CD4-positive, alpha-beta T cell treated with Interleukin-15 for 1 hour (primary cell): ENCODE measurements at regions not wholly inside any gene's neighbourhood (a gene's known extent, or its start where the extent isn't known, plus 50 kb on each side); places are given as distances from the start of the nearest gene placed in this dataset.
"Not testable (repeated sequence)": the region's sequence is repeated elsewhere in the genome, so short reads cannot be mapped to it uniquely, and the experiment has no call there.

Experiments used
- DNase-seq: peaks from one replicate; pipeline ENCODE4 v3.0.0-alpha.2; 2020

DNA sequence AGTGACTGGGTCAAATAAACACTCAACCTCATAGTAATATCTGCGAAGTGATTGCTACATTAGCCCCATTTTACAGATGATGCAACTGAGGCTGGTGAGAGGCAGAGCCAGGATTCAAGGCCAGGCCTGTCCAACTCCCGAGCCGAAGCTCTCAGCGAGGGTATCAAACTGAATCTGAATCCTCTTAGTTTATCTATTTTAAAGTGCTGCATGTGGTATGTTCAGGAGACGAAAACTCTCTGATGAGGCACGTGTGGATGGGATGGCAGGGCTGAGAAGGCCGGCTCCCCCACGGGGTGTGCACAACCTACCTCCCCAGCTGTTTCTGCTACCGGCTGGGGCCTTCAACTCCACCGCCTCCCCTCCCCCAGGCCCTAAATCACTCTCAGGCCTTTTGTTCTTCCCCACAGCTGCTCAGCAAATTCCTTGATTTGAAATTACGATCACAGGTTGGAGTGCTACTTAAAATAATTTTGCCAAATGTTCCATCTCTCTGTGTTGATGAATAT lies 171.8 kb downstream of the TOMM20 start:
- DNase-seq: no peak

DNA sequence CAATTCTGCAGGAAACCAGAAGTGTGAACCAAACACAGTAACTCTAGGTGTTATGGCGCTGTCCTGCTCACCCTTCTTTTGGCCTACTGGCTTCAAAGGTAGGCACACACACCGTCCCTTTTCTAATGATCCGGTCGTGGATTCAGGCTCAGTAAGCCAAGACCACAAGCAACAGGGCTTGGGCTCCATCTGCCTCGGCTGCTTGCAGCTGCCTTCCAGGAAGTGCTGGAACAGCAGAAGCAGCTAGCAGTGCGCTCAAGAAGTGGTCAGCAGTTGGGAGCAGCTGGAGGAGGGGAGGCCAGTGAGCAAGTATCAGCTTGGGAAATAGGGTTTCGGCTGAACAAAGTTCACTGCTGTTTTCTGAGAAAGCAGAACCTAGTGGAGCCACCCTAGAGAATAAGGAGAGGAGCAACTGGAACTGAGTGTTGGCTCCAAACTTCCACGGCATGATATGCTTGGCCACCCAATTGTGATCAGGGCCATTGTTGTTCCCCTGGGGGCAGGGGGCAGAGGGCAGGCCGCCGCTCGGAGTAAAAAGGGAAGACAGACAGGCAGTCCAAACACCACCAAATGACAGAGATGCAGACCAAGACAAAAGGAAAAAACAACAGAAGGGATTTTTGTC lies 173.4 kb downstream of the TOMM20 start:
- DNase-seq: peak; percentile 56

DNA sequence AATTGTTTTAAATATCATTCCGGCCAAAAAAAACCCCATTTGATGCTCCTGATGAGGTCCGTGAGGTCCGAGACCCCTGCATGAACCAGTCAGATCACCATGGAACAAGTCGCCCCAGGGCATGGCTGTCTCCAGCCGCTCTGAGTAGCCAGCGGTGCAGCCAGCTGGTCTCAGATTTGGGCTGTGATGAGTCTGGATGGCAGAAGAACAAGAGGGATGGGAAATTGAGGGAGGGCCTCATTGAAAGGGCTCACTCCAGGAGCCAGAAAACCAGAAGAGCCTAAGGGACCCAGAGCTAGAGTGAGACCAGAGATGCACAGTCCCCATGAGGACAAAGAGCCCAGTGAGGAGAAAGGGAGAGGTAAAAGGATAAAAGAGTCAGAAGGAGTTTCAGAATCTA lies 174.0 kb downstream of the TOMM20 start:
- no peak for DNase-seq

DNA sequence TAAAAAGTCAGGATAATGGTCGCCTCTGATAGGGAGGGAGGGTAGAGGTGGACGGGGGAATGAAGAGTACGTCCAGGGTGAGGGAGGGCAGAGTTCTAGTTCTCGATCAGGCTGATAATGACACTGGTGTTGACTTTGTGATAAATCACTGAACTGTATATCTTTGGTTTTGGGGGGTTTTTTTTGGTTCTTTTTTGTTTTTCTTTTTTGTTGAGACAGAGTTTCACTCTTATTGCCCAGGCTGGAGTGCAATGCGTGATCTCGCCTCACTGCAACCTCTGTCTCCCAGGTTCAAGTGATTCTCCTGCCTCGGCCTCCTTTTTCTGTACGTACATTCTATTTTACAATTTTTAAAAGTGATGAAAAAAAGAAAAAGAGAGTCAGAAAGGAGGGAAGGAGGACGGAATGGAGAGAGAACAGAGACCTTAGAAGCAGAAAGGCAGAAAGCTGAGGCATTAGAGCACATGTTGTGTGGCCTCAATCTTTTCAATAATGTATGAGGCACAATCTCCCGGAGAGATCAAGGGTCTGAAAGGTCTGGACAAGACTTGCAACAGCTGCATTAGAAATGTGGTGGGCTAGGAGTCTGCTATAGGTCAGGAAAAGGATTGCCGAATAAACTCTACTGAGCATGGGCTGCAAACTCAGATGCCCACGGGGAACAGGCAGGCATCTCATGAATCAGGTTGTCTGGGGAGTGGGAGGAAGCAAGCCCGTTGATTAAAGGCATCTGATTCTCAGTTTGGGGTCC lies 174.8 kb downstream of the TOMM20 start:
- no peak for DNase-seq

DNA sequence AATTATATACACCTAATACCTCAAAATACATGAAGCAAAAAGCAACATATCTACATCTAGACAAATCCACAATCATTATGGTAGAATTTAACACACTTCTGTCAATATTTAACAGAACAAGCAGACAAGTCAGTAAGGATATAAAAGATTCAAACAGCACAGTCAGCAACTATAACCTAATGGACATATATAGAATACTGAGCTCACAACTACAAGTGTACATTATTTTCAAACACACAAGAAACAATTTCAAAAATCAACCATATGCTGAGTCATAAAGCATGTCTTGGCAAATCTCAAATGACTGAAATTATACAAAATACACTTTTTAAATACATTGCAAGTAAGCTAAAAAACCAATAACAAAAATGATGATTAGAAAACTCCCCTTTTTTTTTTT lies 178.0 kb downstream of the TOMM20 start:
- no peak for DNase-seq

DNA sequence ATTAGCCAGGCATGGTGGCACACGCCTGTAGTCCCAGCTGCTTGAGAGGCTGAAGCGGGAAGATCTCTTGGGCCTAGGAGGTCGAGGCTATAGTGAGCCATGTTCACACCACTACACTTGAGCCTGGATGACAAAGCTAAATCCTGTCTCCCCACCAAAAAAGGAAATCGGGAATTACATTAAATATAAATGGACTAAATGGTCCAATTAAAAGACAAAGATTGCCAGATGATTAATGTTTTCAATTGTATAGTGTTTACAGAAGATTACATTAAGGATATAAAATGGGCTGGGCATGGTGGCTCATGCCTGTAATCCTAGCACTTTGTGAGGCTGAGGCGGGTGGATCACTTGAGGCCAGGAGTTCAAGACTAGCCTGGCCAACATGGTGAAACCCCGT lies 179.1 kb downstream of the TOMM20 start:
- not testable (repeated sequence) for DNase-seq

DNA sequence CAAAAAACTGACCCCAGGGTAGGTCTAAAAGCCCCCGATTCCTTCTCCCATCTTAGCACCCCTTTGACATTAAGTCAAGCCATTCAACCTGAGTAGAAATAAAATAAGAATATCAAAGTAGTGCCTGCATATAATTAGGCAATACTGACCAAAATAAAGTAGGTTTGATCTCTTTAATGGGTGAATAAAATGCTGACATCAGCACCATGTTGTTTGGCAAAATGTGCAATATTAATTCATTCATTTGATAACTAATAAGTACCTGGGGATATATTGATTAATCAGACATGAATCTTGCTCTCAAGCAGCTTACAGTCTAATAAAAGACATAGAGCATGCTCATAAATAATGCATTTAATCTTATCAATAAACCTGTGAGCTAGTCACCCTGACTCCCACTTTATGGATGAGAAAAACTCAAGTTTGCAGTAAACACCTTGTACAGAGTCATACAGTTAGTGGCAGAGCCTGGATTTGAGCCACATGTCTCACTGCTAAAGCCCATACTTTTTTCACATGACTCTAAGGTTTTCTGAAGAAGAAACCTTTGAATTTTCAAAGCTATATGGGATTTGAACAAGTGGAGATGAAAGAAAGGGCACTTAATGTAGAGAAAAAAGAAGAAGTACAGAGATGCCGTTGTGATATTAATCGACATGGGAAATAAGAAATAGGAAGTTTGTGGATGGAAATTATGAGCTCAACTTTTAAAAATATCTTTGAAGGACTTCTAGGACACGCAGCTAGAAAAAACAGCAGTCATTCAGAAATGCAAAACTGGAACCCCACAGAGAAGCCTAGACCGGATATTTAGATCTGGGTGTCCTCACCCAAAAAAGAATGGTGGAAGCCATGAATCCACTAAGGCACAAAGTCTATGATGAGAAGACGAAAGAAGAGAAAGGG lies 183.9 kb downstream of the TOMM20 start:
- no peak for DNase-seq

DNA sequence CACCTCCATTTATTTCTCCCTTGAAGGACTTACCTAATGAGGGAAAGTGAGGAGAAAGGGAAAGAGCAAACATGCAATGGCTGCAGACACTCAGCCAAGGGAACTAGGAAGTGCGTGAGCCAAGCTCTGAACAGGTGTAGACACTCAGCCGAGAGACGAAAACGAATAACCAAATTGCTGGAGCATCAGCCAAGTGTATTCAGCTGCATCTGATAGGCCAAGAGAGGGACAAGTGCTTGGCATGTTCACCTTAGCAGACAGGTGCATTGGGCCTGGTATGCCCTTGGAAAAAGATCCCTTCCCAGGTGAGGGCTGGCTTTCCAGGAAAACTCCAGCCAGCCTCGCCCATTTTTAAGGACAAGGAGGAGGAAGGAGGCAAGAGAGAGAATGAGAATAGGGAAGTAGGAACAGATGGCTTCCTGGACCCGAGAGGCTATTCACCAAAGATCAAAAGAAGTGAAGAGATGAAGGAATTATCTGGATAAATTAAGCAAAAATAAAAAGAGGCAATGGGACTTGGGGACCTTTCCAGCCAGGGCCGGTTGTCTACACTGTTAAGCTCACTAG lies 184.7 kb downstream of the TOMM20 start:
- DNase-seq: no peak

DNA sequence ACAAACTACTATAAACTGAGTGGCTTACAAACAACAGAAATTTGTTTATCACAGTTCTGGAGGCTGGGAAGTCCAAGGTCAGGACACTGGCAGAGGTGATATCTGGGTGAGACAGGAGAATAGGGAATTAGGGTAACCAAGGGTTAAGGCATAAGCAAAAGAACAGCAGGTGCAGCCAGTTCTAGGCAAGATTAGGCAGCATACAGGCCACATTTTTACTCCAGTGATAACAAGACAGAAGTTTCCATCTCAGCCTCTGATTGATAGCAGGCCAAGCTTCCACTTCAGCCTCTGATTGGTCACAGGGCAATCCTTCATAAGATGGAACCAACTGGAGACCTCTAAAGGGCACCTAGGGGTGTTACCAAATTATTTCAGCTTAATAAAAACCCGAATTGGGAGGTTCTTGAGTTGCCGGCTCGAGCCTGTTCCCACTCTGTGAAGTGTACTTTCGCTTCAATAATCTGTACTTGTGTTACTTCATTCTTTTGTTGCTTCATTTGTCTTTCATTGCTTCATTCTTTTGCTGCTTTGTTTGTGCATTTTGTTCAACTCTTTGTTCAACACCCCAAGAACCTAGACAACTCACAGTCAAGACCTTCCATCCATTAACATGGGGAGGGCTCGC lies 185.6 kb downstream of the TOMM20 start:
- DNase-seq: no peak

DNA sequence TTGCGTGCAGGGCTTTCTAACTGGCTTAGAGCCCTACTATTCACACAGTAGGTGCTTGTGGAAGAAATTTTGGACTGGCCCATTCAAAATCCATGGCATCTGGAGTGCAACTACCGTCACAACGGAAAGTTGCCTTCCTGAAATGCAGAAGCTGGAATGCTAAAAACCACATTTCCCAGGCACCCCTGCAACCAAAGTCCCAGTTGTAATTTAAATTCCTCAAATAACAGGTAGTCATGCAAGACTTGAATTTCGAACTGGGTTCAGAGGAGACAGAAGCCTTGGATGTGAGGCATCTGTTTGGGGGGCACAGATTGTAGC lies 186.7 kb downstream of the TOMM20 start:
- no peak for DNase-seq

DNA sequence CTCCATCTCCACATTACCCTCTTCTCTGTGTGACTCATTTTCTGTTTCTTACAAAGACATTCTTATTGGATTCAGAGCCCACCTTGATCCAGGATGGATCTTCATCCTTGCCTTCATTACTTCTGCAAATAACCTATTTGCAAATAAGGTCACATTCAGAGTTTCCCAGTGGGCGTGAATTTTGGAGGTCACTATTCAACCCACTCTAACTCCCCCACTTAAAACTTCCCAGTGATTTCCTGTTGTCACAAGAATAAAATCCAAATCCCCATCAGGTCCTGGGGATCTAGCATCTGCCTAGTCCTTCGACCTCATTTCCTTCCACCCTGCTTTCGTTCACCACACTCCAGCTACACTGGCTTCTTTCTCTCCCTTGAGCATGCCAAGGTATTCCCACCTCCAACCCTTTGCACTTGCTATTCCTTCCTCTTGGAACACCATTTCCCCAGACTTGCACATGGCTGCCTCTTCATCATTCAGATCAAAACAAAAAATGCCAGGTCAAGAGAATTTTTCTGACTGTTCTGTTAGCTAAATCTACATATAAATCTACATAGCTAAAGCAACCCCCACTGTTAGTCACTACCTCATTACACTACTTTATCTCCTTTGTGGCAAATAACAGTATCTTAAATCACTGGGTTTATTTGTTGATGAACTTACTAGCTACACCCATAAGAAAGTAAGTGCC lies 187.2 kb downstream of the TOMM20 start:
- no peak for DNase-seq

DNA sequence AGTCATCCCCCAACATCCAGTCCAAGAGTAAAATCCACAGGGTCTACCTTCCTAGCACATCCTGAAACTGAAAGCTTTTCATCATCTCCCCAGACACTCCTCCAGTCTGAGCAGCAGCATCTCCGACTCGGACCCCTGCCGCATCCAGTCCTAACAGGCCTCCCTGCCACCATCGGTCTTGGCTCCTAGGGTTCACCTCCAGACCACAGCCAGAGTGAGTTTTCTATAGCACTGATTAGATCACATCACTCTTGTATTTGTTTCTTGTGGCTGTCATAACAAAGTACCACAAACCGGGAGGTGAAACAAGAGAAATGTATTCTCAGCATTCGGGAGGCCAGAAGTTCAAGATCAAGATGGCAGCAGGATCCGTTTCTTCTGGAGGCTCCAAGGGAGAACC lies 187.8 kb downstream of the TOMM20 start:
- DNase-seq: no peak

DNA sequence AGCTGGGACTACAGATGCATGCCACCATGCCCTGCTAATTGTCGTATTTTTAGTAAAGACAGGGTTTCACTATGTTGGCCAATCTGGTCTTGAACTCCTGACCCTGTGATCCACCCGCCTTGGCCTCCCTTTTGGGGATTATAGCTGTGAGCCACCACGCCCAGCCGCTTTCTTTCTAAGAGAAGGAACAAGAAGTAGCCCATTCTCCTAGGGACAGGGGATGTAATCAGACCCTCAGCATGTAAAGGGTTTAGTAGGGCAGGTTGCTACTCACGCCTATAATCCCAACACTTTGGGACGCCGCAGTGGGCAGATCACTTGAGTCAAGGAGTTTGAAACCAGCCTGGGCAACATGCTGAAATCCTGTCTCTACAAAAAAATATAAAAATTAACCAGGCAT lies 189.7 kb downstream of the TOMM20 start:
- DNase-seq: no peak

DNA sequence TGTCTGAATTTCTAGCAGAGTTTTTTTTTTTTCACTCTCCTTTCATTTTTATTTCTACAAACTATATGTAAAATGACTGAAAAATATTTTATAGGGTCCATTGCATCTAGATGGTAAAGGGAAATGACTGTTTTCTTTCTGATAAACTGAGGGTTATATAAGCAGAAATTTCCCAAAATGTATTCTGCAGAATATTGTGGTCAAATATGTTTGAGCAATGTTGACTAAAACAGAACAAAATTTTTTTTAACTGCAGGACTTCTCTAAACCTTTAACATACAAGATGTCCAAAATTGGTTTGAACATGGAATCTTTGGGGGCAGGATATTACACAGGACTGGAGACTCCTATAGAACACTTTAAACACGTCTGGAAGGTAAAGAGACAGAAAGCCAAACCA lies 190.5 kb downstream of the TOMM20 start:
- no peak for DNase-seq

DNA sequence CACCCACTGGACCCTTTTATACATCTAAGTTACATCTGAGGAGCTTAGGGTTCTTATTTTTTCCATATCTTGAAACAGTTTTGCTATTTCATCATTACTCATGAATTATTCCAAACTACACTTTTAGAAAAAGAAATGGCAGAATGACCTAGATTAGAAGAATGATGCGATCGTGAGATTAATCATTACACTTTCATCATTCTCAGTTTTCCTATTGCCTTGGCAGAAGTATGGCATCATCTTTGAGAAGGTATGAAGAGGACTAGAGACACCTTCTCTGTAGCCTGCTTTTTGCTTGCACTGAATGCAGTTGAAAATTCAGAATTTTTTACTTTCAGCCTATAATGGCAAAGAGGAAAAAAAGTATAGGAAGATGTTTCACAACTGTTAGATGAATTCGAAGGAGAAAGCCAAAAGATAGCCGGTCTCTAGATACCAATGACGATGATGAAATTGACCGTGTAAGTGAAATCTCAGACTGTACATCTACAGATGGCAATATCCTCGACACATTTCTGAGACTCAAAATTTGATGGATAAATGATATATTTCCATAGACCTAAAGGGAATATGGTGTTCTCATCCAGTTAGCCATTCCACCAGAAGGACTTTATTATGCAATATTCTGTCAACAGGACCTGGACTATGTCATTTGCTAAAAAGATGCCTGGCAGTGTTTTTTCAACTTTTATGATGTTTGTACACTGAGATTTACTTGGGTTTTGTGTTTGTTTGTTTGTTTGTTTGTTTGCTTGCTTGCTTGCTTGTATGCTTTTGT lies 191.8 kb downstream of the TOMM20 start:
- no peak for DNase-seq

DNA sequence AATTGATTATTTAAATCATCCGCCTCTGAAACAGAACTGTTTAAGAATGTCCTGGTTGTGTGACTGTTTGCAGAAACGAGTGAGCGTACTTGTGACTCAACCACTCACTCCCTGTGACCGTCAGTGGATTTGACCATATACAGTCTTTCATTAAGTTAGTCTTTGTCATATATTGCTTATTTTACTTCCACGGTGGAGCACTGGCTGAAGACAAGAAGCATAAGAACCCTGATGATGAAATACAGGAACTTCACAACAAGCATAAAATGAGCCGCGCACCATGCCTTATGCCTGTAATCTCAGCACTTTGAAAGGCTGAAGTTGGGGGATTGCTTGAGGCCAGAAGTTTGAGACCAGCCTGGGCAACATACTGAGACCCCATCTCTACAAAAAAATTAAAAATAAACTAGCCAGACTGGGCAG lies 194.0 kb downstream of the TOMM20 start:
- peak; percentile 60 for DNase-seq

DNA sequence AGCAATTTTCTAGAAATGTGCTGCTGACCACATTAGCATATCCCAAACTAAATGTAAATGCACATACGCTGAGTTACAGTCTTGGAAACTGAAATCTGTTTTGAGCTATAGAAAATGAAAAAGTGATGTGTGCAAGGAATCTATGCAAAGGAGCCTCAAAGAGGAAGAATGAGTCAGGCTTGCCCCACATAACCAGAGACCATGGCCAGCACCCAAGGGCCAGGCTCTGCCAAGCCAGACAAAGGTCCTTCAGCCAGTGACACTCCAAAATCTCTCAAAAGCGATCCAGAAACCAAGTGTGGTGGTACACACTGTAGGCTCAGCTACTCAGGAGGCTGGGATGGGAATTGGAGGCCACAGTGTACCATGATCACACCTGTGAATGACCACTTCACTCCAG lies 195.2 kb downstream of the TOMM20 start:
- DNase-seq: peak; percentile 66

DNA sequence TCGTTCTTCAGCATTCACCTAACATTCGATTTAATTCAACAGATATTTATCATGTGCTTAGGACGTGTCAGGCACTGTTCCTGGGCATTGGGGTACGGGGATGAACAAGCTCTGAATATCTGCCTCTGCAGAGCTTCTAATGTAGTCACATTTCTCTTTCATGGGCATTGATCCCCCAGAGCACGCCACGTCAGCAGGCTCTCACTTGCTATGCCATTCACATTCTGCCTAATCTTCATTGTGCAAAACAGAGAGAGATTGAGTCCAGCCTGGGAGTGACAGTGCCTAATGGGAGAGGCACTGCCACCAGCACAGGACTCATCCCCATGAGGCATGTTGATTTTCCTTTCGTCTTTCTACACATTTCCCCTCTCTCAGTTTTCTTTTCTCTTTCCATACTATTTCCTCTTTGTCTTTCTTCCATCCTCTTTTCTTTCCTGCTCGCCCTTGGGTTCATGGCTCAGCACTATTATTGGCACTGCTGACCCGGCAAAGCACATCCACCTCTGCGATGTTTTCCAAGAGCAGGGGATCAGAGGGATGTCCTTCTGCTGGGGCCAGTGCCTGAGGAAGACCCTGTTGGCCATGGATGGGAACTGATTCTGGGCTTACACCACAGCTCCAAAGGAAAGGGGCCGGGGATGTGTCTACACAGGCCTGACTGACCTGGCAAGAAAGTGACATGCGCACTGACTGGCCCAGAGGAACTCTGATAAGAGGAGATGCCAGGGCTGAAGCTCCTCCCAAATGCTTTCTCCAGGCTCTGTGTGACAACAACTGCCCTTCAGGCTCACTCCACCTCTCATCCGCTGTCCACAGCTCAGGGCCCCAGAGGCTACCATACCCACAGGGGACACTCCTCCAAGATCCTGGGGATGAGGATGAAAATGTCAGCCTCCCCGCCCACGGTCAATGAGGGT lies 195.9 kb downstream of the TOMM20 start:
- DNase-seq: peak; percentile 30

DNA sequence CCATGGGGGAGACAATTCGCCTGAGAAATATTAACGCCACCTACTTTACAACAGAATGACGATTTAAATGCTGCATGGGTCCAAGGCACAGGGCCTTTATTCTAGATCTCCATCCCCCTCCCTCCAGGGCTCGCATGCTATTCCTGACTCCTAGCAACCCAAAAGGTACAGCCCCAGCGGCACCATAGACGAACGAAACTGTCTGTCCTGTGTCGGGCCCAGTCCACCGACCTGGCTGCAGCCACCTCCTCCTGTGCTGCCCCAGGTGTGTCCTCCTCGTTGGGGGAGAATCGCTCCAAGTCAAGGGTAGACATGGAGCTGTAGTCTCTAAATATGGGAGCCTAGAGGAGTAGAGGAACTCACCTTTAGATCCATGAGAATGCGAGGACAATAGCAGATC lies 196.5 kb downstream of the TOMM20 start:
- DNase-seq: no peak

DNA sequence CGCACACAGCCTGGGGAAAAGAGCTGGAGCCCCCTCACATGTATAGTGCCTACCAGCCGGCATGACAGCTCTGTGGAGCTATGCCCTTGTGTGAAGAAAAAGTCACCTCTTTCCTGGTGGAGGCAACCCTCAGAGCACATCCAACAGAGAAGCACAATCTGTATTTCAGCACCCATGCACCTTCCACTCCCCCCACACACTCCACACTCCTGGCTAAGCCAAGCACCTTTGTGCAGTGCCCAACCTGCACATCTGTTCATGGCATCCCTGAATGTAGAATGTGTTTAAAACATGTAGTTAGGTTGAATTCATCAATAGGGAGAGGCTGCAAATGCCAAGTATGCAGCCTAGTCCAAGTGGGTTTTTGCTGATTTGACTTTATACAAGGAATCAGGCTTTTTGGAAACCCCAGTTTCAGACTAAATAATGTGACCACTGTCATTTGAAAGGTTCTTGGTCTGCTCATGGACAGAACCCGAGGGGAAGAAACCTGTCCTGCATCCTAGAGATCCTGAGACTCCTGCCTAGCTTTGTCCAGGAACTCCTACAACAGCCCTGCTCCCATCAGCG lies 197.1 kb downstream of the TOMM20 start:
- no peak for DNase-seq
